ENCODE measurements at regions not wholly inside any gene's neighbourhood (a gene's known extent, or its start where the extent isn't known, plus 50 kb on each side); places are given as distances from the start of the nearest gene placed in this dataset.

- no peak for DNase-seq (ENCODE audit: low read depth)
- no peak for TF ChIP-seq CTCF (IDR thresholded peaks at IDR 0.05; ENCODE audit: low read depth, low read length, missing control alignments)
- H3K4me3 ChIP-seq (ENCODE audit: low read depth, low read length): no peak overlapping the region
These were observed 1822.6 kb downstream of the SUCLG1 start for GRCh38 chr2:82636402-82637020.

- H3K4me3 ChIP-seq (ENCODE audit: low read depth, low read length): no peak overlapping the region
- no peak for DNase-seq (ENCODE audit: low read depth)
- TF ChIP-seq CTCF (IDR thresholded peaks at IDR 0.05; ENCODE audit: low read depth, low read length, missing control alignments): no peak
These were observed 1860.1 kb downstream of the SUCLG1 start for GRCh38 chr2:82599021-82599420.

- DNase-seq (ENCODE audit: low read depth): no peak
- H3K4me3 ChIP-seq (ENCODE audit: low read depth, low read length): no peak overlapping the region
- TF ChIP-seq CTCF (IDR thresholded peaks at IDR 0.05; ENCODE audit: low read depth, low read length, missing control alignments): no peak
These were observed 1862.5 kb downstream of the SUCLG1 start for GRCh38 chr2:82596581-82596980.

- no peak overlapping the region for H3K4me3 ChIP-seq (ENCODE audit: low read depth, low read length)
- TF ChIP-seq CTCF (IDR thresholded peaks at IDR 0.05; ENCODE audit: low read depth, low read length, missing control alignments): no peak
- DNase-seq (ENCODE audit: low read depth): no peak
These were observed 1867.4 kb downstream of the SUCLG1 start for GRCh38 chr2:82591718-82592117.

GRCh38 chr2:82576656-82577055, 1882.4 kb downstream of the SUCLG1 start:
- no peak overlapping the region for H3K4me3 ChIP-seq (ENCODE audit: low read depth, low read length)
- DNase-seq (ENCODE audit: low read depth): no peak
- no peak for TF ChIP-seq CTCF (IDR thresholded peaks at IDR 0.05; ENCODE audit: low read depth, low read length, missing control alignments)

GRCh38 chr2:82539280-82539621, 1919.8 kb downstream of the SUCLG1 start:
- DNase-seq (ENCODE audit: low read depth): no peak
- H3K4me3 ChIP-seq (ENCODE audit: low read depth, low read length): no peak overlapping the region
- no peak for TF ChIP-seq CTCF (IDR thresholded peaks at IDR 0.05; ENCODE audit: low read depth, low read length, missing control alignments)

GRCh38 chr2:82538590-82539279, 1920.3 kb downstream of the SUCLG1 start:
- TF ChIP-seq CTCF (IDR thresholded peaks at IDR 0.05; ENCODE audit: low read depth, low read length, missing control alignments): no peak
- no peak for DNase-seq (ENCODE audit: low read depth)
- no peak overlapping the region for H3K4me3 ChIP-seq (ENCODE audit: low read depth, low read length)
